B cell (primary cell): ENCODE measurements at regions not wholly inside any gene's neighbourhood (a gene's known extent, or its start where the extent isn't known, plus 50 kb on each side); places are given as distances from the start of the nearest gene placed in this dataset.

ENCODE experiments used
- ATAC-seq: fragments of 200-7000 bp; cut with Tn5 transposase; one replicate; pipeline ENCODE4 v1.10.0; 2021; ENCODE audit warnings: low read depth, mild to moderate bottlenecking, moderate number of reproducible peaks, moderate library complexity
- CTCF ChIA-PET: fragments of 350-600 bp; sonication (Branson Sonifier 250); formaldehyde crosslinking; loops from one replicate; lab custom pipeline; 2021; ENCODE audit warnings: antibody characterized with exemption, inconsistent platforms; lab: Charles Lee
- POLR2A ChIA-PET: fragments of 350-600 bp; sonication (Branson Sonifier 250); formaldehyde crosslinking; loops from one replicate; lab custom pipeline; 2021; ENCODE audit warnings: antibody characterized with exemption; lab: Charles Lee
- DNase-seq: peaks from one replicate; pipeline ENCODE4 v3.0.0; 2013
- H2AFZ ChIP-seq: 2 replicates; pipeline ENCODE4 v1.6.1; 2012; ENCODE audit warnings: mild to moderate bottlenecking, low read depth, low read length; ENCODE audit not compliant: insufficient read depth, poor library complexity, severe bottlenecking
- H3K27ac ChIP-seq, 2 donors: 1 replicate in 1 of 2; 2 replicates in 1 of 2; pipeline ENCODE4 v1.5.1; 2012 to 2013; ENCODE audit warnings: low read length in 2 of 2, mild to moderate bottlenecking in 2 of 2, moderate library complexity in 1 of 2
- H3K27me3 ChIP-seq, 4 experiments: fragments of 200-600 bp in 1 of 4; sonication (generic) in 1 of 4; replicated peaks in 1 of 4; 1 replicate in 2 of 4; 2 replicates in 2 of 4; pipeline versions ENCODE4 v1.6.1 to v1.7.0; 2013 to 2016; ENCODE audit warnings: low read length in 3 of 4, mild to moderate bottlenecking in 2 of 4, mixed read lengths in 1 of 4, moderate library complexity in 1 of 4; ENCODE audit not compliant: insufficient read depth in 4 of 4, control insufficient read depth in 3 of 4; ENCODE audit errors: control extremely low read depth in 1 of 4
- H3K36me3 ChIP-seq, 2 experiments: replicated peaks in 1 of 2; 1 replicate in 1 of 2; 2 replicates in 1 of 2; pipeline versions ENCODE4 v1.6.1 to v1.7.1; 2013; ENCODE audit warnings: low read length in 1 of 2; ENCODE audit not compliant: insufficient read depth in 2 of 2, control insufficient read depth in 1 of 2; ENCODE audit errors: control extremely low read depth in 1 of 2, extremely low read depth in 1 of 2
- H3K4me1 ChIP-seq, 2 donors: fragments of 200-600 bp in 1 of 2; sonication (generic) in 1 of 2; 1 replicate in 1 of 2; 2 replicates in 1 of 2; pipeline versions ENCODE4 v1.5.1 to v1.6.1; 2013 to 2017; ENCODE audit warnings: low read length in 2 of 2; ENCODE audit not compliant: control insufficient read depth in 2 of 2, insufficient read depth in 2 of 2
- H3K4me2 ChIP-seq: replicated peaks from 2 replicates; pipeline ENCODE3; 2012; ENCODE audit warnings: mild to moderate bottlenecking, low read depth, low read length; ENCODE audit not compliant: poor library complexity, severe bottlenecking
- H3K4me3 ChIP-seq, 5 experiments: fragments of 200-600 bp in 1 of 5; sonication (generic) in 1 of 5; 1 replicate in 3 of 5; 2 replicates in 2 of 5; pipeline versions ENCODE4 v1.5.1 to v1.7.0; 2011 to 2016; ENCODE audit warnings: low read length in 4 of 5, mild to moderate bottlenecking in 4 of 5, low read depth in 2 of 5, control low read depth in 1 of 5, moderate library complexity in 1 of 5; ENCODE audit not compliant: insufficient read depth in 1 of 5; ENCODE audit errors: control extremely low read depth in 1 of 5, extremely low read depth in 1 of 5
- H3K79me2 ChIP-seq: fragments of 200-600 bp; sonication (generic); one replicate; pipeline ENCODE4 v1.6.0; 2016; ENCODE audit warnings: low read length; ENCODE audit not compliant: control insufficient read depth, insufficient read depth
- H3K9ac ChIP-seq: fragments of 200-600 bp; sonication (generic); 2 replicates; pipeline ENCODE4 v1.6.1; 2017; ENCODE audit warnings: mild to moderate bottlenecking, low read length, moderate library complexity
- H3K9me3 ChIP-seq, 3 donors: one replicate each; pipeline versions ENCODE4 v1.6.1 to v1.7.1; 2013; ENCODE audit warnings: low read length in 2 of 3; ENCODE audit not compliant: control insufficient read depth in 2 of 3, insufficient read depth in 1 of 3; ENCODE audit errors: control extremely low read depth in 1 of 3
- H4K20me1 ChIP-seq: 2 replicates; pipeline ENCODE4 v1.6.0; 2012; ENCODE audit warnings: mild to moderate bottlenecking, low read length; ENCODE audit not compliant: insufficient read depth, control insufficient read depth, poor library complexity, severe bottlenecking
- H3K27ac Mint-ChIP-seq: one replicate; pipeline ENCODE4 v1.8.0; 2021; ENCODE audit warnings: mixed read lengths
- H3K27me3 Mint-ChIP-seq: one replicate; pipeline ENCODE4 v1.8.0; 2021; ENCODE audit warnings: mixed read lengths
- H3K4me1 Mint-ChIP-seq: one replicate; pipeline ENCODE4 v1.8.0; 2021; ENCODE audit warnings: mixed read lengths
- H3K4me3 Mint-ChIP-seq: one replicate; pipeline ENCODE4 v1.8.0; 2021; ENCODE audit warnings: mixed read lengths
- H3K9me3 Mint-ChIP-seq: one replicate; pipeline ENCODE4 v1.8.0; 2022; ENCODE audit warnings: mixed read lengths; ENCODE audit not compliant: insufficient read depth
- EZH2 ChIP-seq: IDR thresholded peaks from 2 replicates; pipeline ENCODE4 v1.6.1; 2012; ENCODE audit warnings: borderline replicate concordance, low read depth, mild to moderate bottlenecking, moderate library complexity, low read length; ENCODE audit not compliant: insufficient read depth, poor library complexity, severe bottlenecking
- WGBS: methylation state at CpG from one replicate; pipeline ENCODE4 v1.1.5; 2013; ENCODE audit warnings: missing lambda C conversion rate; ENCODE audit not compliant: insufficient coverage; 5-methylcytosine and 5-hydroxymethylcytosine counted together
- intact Hi-C: fragments of 100-400 bp; cut with micrococcal nuclease; formaldehyde crosslinking; loops from one replicate; pipeline ENCODE4 v1.10.0; 2022
- TF ChIP-seq, protein P1 (sequence below): fragments of 200-600 bp; IDR thresholded peaks from one replicate; pipeline ENCODE4 v1.8.0; 2022; ENCODE audit warnings: antibody characterized with exemption, mild to moderate bottlenecking

DNA sequence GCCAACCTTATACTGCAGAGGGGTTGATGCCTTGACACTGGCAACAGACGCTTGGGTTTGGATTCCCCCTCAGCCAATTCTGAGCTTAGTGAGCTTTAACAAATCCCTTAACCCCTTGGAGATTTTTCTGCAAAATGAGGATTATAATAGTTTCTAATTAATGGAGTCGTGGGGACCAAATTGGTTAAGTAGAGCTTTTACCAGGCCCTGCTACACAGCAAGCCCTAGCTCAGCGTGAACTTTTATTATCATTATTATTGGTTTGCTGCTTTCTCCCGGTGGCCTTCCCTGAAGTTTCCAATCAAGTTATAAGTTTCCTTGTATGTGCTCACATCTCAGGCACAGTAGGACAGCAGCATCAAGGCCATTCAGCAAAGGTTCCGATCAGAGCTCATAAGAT, 156.6 kb upstream of the GUCY1A2 start:
- no peak overlapping the region for H3K4me2 ChIP-seq
- Mint-ChIP-seq H3K27ac (no peak overlapping the region), H3K9me3 (peaks cover 2% of the 10 kb centered on the region), H3K4me1 (no peaks in the 10 kb centered on the region), H3K4me3 (no peak overlapping the region), H3K27me3 (no peaks in the 10 kb centered on the region)
- H3K9ac ChIP-seq, result no peak overlapping the region
- intact Hi-C loops, result no loop called here
- no peaks in the 10 kb centered on the region for H3K36me3 ChIP-seq
- H3K9me3 ChIP-seq, result peaks cover 0 to 17% (median 0%) of the 10 kb centered on the region in 3 donors
- ATAC-seq (no peak), DNase-seq (no peak)
- no peak overlapping the region for H3K4me3 ChIP-seq
- WGBS, result no CpG with 5 or more reads among the region's 5 CpGs
- no peaks in the 10 kb centered on the region for H4K20me1 ChIP-seq
- H3K4me1 ChIP-seq, result no peaks in the 10 kb centered on the region
- ChIA-PET CTCF (no interaction called here), POLR2A (no interaction called here)
- no peak overlapping the region for H2AFZ ChIP-seq
- H3K27me3 ChIP-seq, result no peaks in the 10 kb centered on the region
- TF ChIP-seq EZH2, result no peak
- TF ChIP-seq, protein P1, sequence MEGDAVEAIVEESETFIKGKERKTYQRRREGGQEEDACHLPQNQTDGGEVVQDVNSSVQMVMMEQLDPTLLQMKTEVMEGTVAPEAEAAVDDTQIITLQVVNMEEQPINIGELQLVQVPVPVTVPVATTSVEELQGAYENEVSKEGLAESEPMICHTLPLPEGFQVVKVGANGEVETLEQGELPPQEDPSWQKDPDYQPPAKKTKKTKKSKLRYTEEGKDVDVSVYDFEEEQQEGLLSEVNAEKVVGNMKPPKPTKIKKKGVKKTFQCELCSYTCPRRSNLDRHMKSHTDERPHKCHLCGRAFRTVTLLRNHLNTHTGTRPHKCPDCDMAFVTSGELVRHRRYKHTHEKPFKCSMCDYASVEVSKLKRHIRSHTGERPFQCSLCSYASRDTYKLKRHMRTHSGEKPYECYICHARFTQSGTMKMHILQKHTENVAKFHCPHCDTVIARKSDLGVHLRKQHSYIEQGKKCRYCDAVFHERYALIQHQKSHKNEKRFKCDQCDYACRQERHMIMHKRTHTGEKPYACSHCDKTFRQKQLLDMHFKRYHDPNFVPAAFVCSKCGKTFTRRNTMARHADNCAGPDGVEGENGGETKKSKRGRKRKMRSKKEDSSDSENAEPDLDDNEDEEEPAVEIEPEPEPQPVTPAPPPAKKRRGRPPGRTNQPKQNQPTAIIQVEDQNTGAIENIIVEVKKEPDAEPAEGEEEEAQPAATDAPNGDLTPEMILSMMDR, result no peak
- no peaks in the 10 kb centered on the region for H3K79me2 ChIP-seq
- H3K27ac ChIP-seq, result no peak overlapping the region

DNA sequence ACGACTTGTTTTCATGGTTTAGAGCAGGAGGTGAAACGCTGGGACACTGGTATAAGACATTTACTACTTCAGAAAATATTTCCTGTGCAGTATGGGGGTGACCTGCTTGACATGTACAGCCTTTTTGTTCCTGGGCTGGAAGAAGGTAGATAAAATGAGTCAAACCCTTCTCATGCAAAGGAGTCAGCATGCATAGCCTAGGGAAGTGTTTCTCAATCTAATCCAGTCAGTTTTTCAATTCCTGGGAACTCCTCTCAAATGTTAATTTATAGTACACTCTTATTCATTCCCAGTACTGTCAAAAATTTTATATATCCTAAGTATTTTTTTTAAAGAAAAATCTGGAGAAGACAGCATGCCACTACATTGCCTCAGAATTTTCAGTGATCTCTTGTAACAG, 154.7 kb upstream of the GUCY1A2 start:
- no CpG with 5 or more reads among the region's 2 CpGs for WGBS
- H3K4me1 ChIP-seq, result no peaks in the 10 kb centered on the region
- no peak overlapping the region for H3K9ac ChIP-seq
- CTCF ChIA-PET, result no interaction called here
- no peak overlapping the region for H3K27ac Mint-ChIP-seq
- DNase-seq (no peak), ATAC-seq (no peak)
- H3K36me3 ChIP-seq, result no peaks in the 10 kb centered on the region
- intact Hi-C loops, result no loop called here
- H3K4me3 ChIP-seq, result no peak overlapping the region
- TF ChIP-seq, protein P1, result no peak
- no peak for TF ChIP-seq EZH2
- no peak overlapping the region for H3K27ac ChIP-seq
- H3K27me3 ChIP-seq, result no peaks in the 10 kb centered on the region
- H2AFZ ChIP-seq, result no peak overlapping the region
- H3K4me2 ChIP-seq, result no peak overlapping the region
- no peaks in the 10 kb centered on the region for H3K27me3 Mint-ChIP-seq
- POLR2A ChIA-PET, result no interaction called here
- H3K4me1 Mint-ChIP-seq, result no peaks in the 10 kb centered on the region
- peaks cover 0 to 17% (median 0%) of the 10 kb centered on the region in 3 donors for H3K9me3 ChIP-seq
- no peaks in the 10 kb centered on the region for H4K20me1 ChIP-seq
- peaks cover 2% of the 10 kb centered on the region for H3K9me3 Mint-ChIP-seq
- no peak overlapping the region for H3K4me3 Mint-ChIP-seq
- H3K79me2 ChIP-seq, result no peaks in the 10 kb centered on the region
